PC-3 (cell line): ENCODE measurements at regions not wholly inside any gene's neighbourhood (a gene's known extent, or its start where the extent isn't known, plus 50 kb on each side); places are given as distances from the start of the nearest gene placed in this dataset.

ENCODE experiments used
- ATAC-seq: fragments of 200-7000 bp; cut with Tn5 transposase; 2 replicates; pipeline ENCODE4 v1.9.1; 2020; ENCODE audit warnings: mild to moderate bottlenecking, moderate library complexity
- BruUV-seq: library from RNA; stranded (reverse); fragments of 400-500 nt; replicated peaks from 2 replicates; lab custom pipeline; 2021; lab: Mats Ljungman, UMichigan
- CTCF ChIA-PET: fragments of 300-600 bp; sonication (Branson Sonifier 250); formaldehyde crosslinking; loops from one replicate; lab custom pipeline; 2022; ENCODE audit warnings: antibody characterized with exemption; lab: Charles Lee
- POLR2A ChIA-PET: fragments of 300-600 bp; sonication (Branson Sonifier 250); formaldehyde crosslinking; loops from one replicate; lab custom pipeline; 2022; ENCODE audit warnings: antibody characterized with exemption; ENCODE audit not compliant: unreplicated experiment; lab: Charles Lee
- DNase-seq: peaks from one replicate; pipeline ENCODE4 v3.0.0-alpha.2; 2015
- H2AFZ ChIP-seq: fragments of 300-600 bp; sonication (generic); 2 replicates; pipeline ENCODE4 v1.6.0; 2016; ENCODE audit warnings: antibody characterized with exemption, low read length
- H3F3A ChIP-seq: fragments of 300-600 bp; sonication (generic); one replicate; pipeline ENCODE4 v1.6.0; 2017; ENCODE audit warnings: antibody characterized with exemption, low read length, control low read depth, mild to moderate bottlenecking; ENCODE audit not compliant: unreplicated experiment
- H3K27ac ChIP-seq: fragments of 300-600 bp; sonication (generic); 2 replicates; pipeline ENCODE4 v1.5.1; 2016; ENCODE audit warnings: mild to moderate bottlenecking, low read length
- H3K27me3 ChIP-seq: fragments of 300-600 bp; sonication (generic); 2 replicates; pipeline ENCODE4 v1.6.1; 2016; ENCODE audit warnings: low read length, mixed read lengths
- H3K36me3 ChIP-seq: fragments of 300-600 bp; sonication (generic); 2 replicates; pipeline ENCODE4 v1.6.1; 2016; ENCODE audit warnings: low read depth, mixed run types, low read length, mixed read lengths
- H3K4me1 ChIP-seq: fragments of 300-600 bp; sonication (generic); 2 replicates; pipeline ENCODE4 v1.5.1; 2016; ENCODE audit warnings: low read length; ENCODE audit not compliant: insufficient read depth
- H3K4me2 ChIP-seq: fragments of 300-600 bp; sonication (generic); 2 replicates; pipeline ENCODE4 v1.6.0; 2016; ENCODE audit warnings: low read length
- H3K4me3 ChIP-seq: fragments of 300-600 bp; sonication (generic); 2 replicates; pipeline ENCODE4 v1.5.1; 2016; ENCODE audit warnings: mild to moderate bottlenecking, low read length, mixed read lengths
- H3K79me2 ChIP-seq: fragments of 300-600 bp; sonication (generic); 2 replicates; pipeline ENCODE4 v1.6.1; 2017; ENCODE audit warnings: low read length, mixed read lengths
- H3K9ac ChIP-seq: fragments of 300-600 bp; sonication (generic); 2 replicates; pipeline ENCODE4 v1.6.0; 2016; ENCODE audit warnings: mild to moderate bottlenecking, low read length
- H3K9me2 ChIP-seq: fragments of 300-600 bp; sonication (generic); replicated peaks from 2 replicates; pipeline ENCODE4 v1.6.1; 2016; ENCODE audit warnings: mixed run types, low read length, mixed read lengths
- H3K9me3 ChIP-seq: fragments of 300-600 bp; sonication (generic); 2 replicates; pipeline ENCODE4 v1.6.1; 2016; ENCODE audit warnings: low read length, mixed read lengths
- H4K20me1 ChIP-seq: fragments of 300-600 bp; sonication (generic); 2 replicates; pipeline ENCODE4 v1.6.1; 2016; ENCODE audit warnings: low read length, mixed read lengths
- CTCF ChIP-seq: fragments of 300-600 bp; sonication (generic); conservative IDR thresholded peaks from 2 replicates; pipeline ENCODE4 v1.5.1; 2017; ENCODE audit warnings: antibody characterized with exemption, low read depth, mild to moderate bottlenecking, low read length
- EZH2 ChIP-seq: fragments of 300-600 bp; sonication (generic); IDR thresholded peaks from one replicate; pipeline ENCODE4 v1.6.1; 2017; ENCODE audit warnings: antibody characterized with exemption, mild to moderate bottlenecking, low read length; ENCODE audit not compliant: unreplicated experiment
- EZH2phosphoT487 ChIP-seq: fragments of 300-600 bp; sonication (generic); IDR thresholded peaks from 2 replicates; pipeline ENCODE4 v1.6.1; 2018; ENCODE audit warnings: mild to moderate bottlenecking, antibody characterized with exemption, low read length, borderline replicate concordance
- intact Hi-C: fragments of 100-400 bp; cut with micrococcal nuclease; formaldehyde crosslinking; loops from 2 replicates; pipeline ENCODE4 v1.9.0; 2023

- intact Hi-C loops: no loop called here
- Histone ChIP-seq H3K4me3 (no peak overlapping the region), H3K4me1 (no peaks in the 10 kb centered on the region), H3K4me2 (no peak overlapping the region), H3K36me3 (no peaks in the 10 kb centered on the region), H3K9me2 (no peaks in the 10 kb centered on the region), H2AFZ (no peak overlapping the region), H4K20me1 (no peaks in the 10 kb centered on the region), H3K79me2 (no peaks in the 10 kb centered on the region), H3K9me3 (no peaks in the 10 kb centered on the region), H3F3A (no peaks in the 10 kb centered on the region), H3K27ac (no peak overlapping the region), H3K9ac (no peak overlapping the region), H3K27me3 (no peaks in the 10 kb centered on the region)
- TF ChIP-seq EZH2: no peak
- TF ChIP-seq EZH2phosphoT487: no peak
- no peak for TF ChIP-seq CTCF
- ATAC-seq: no peak
- CTCF ChIA-PET: no interaction called here
- no peak for DNase-seq
- POLR2A ChIA-PET: no interaction called here
- BruUV-seq: no TSS peak
Measured at GRCh38 chr9:29968831-29969230, 2395.6 kb upstream of the C9orf72 start.

- Histone ChIP-seq H3K9me2 (no peaks in the 10 kb centered on the region), H3K27ac (no peak overlapping the region), H3K36me3 (no peaks in the 10 kb centered on the region), H3K4me1 (no peaks in the 10 kb centered on the region), H4K20me1 (no peaks in the 10 kb centered on the region), H3K4me2 (no peak overlapping the region), H3F3A (no peaks in the 10 kb centered on the region), H3K27me3 (no peaks in the 10 kb centered on the region), H2AFZ (no peak overlapping the region), H3K9ac (no peak overlapping the region), H3K9me3 (no peaks in the 10 kb centered on the region), H3K4me3 (no peak overlapping the region), H3K79me2 (no peaks in the 10 kb centered on the region)
- DNase-seq (no peak), ATAC-seq (no peak)
- ChIA-PET POLR2A (no interaction called here), CTCF (no interaction called here)
- intact Hi-C loops: no loop called here
- BruUV-seq: no TSS peak
- no peak for TF ChIP-seq EZH2
- TF ChIP-seq CTCF: no peak
- no peak for TF ChIP-seq EZH2phosphoT487
Measured at GRCh38 chr9:29969408-29969807, 2396.1 kb upstream of the C9orf72 start.

- no peaks in the 10 kb centered on the region for H4K20me1 ChIP-seq
- no peaks in the 10 kb centered on the region for H3K9me2 ChIP-seq
- no peaks in the 10 kb centered on the region for H3K27me3 ChIP-seq
- H3F3A ChIP-seq: no peaks in the 10 kb centered on the region
- intact Hi-C loops: no loop called here
- POLR2A ChIA-PET: no interaction called here
- no peak overlapping the region for H3K4me2 ChIP-seq
- no peaks in the 10 kb centered on the region for H3K4me1 ChIP-seq
- H2AFZ ChIP-seq: no peak overlapping the region
- H3K4me3 ChIP-seq: no peak overlapping the region
- no peak overlapping the region for H3K27ac ChIP-seq
- BruUV-seq: no TSS peak
- DNase-seq (no peak), ATAC-seq (no peak)
- CTCF ChIA-PET: no interaction called here
- no peaks in the 10 kb centered on the region for H3K79me2 ChIP-seq
- no peak for TF ChIP-seq EZH2phosphoT487
- no peak for TF ChIP-seq EZH2
- TF ChIP-seq CTCF: no peak
- no peaks in the 10 kb centered on the region for H3K9me3 ChIP-seq
- H3K9ac ChIP-seq: no peak overlapping the region
- H3K36me3 ChIP-seq: no peaks in the 10 kb centered on the region
Measured at GRCh38 chr9:29969856-29970647, 2396.8 kb upstream of the C9orf72 start.
